ENCODE measurements at regions not wholly inside any gene's neighbourhood (a gene's known extent, or its start where the extent isn't known, plus 50 kb on each side); places are given as distances from the start of the nearest gene placed in this dataset.

DNA sequence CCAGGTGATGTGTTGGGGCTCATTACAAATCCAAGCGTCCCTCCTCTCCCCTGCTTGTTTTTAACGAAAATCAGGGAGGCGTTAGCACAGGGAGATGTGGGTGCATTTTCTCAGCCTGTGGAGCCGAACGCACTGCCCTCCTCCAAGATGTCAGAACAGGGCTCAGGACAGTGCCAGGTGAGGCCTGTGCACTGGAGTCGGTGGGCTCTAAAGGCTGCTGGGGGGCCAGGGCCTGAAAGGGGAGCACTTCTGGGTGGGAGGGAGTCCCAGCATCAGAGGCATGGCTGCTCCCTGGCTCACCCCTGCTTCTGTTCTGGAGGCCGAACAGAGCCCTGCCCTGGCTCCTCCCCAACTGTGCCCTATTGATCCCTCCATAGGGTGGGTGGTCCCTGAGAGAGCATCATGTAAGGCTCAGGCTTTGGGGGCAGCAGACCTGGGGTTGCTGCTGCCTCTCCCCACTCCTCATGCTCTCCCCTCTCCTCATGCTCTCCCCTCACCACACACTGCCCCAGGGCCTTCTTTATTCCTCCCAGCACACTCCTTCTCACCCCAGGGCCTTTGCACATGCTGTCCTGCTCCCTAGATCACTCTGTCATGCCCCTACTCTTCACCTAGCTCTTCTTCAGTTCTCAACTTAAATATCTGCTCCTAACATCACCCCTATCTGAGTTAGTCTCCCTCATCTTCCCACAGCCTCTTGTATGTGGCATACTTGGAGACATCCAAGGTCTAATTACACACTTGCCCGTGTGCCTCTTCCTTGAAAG, 725.2 kb downstream of the PTPRU start:
- TF ChIP-seq GATA2 (IDR thresholded peaks at IDR 0.05; ENCODE audit: low read depth, low read length): no peak
- no peak for TF ChIP-seq GATA3 (IDR thresholded peaks at IDR 0.05; ENCODE audit: low read depth, low read length)

Measured in SH-SY5Y (cell line).